Medulla oblongata (tissue), 1 donor: ENCODE measurements at regions not wholly inside any gene's neighbourhood (a gene's known extent, or its start where the extent isn't known, plus 50 kb on each side); places are given as distances from the start of the nearest gene placed in this dataset.
"Not testable (repeated sequence)": the region's sequence is repeated elsewhere in the genome, so short reads cannot be mapped to it uniquely, and the experiment has no call there.

Experiments used
- DNase-seq: peaks from one replicate; pipeline ENCODE4 v3.0.0-alpha.2; 2015; ENCODE audit errors: extremely low spot score

DNA sequence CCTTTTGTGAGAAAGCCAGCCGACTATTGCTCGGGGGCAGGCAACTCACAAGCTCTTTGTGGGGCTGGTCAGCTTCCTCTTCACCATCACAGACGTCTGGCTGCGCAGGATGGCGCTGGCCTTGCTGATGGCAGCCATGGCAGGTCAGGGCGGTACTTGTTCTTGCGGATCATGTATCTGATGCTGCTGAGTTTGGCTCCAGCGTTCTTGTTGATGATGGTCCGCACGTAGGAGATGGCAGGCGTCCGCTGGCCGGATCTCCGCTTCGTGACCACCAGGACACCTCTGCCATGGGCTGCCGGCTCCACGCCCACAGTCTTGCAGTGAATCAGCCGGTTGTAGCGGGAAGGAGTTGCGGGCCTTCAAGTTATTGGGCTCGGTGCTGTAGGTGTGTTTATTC is 67.9 kb upstream of the SLC7A14 start:
- no peak for DNase-seq

DNA sequence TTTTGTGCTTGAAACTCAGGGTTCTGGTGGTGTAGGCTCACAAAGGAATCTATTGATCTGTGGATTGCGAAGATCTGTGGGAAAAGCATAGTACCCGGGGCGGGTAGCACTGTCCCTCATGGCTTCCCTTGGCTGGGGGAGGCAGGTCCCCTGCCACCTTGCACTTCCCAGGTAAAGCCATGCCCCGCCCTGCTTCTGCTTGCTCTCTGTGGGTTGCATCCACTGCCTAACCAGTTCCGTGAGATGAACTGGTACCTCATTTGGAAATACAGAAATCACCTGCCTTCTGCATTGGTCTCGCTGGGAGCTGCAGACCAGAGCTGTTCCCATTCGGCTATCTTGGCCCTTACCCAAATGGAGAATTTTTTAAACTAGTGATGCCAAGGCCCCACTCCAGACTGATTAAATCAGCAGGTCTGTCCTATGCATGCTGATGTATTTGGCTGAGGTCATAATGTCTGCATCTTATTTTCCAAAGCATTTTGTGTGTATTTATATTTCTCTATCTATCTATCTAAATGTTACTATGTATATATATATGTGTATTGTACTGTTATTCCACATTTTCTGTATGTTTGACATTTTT is 65.5 kb upstream of the SLC7A14 start:
- DNase-seq = no peak

DNA sequence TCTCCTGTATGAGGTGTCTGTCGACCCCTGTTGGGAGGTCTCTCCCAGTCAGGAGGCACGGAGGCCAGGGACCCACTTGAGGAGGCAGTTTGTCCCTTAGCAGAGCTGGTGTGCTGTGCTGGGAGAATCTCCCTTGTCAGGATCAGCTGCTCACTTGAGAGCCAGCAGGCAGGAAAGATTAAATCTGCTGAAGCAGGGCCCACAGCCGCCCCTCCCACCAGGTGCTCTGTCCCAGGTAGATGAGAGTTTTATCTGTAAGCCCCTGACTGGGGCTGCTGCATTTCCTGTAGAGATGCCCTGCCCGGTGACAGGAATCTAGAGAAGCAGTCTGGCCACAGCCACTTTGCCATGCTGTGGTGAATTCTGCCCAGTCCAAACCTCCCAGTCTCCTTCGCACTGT is 64.7 kb upstream of the SLC7A14 start:
- DNase-seq = not testable (repeated sequence)

DNA sequence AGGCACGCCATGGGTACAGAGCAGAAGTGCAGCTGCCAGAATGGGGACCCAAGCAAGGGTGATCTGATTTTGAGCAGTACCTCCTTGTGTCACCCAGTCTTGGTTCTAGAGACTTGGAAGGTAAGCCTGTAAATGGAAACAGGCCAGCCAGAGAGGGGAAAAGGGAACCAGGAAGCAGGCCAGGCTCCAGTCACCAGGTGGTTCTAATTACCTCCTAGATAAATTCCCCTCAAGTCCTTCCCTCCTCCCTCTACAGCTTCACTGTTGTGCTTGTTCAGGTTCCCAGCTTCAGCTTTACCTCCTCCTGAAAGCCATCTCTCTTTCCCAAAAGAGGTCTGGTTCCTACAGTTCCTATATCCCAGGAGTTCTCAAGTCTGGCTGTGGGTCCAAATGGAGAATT is 58.8 kb upstream of the SLC7A14 start:
- DNase-seq = no peak

DNA sequence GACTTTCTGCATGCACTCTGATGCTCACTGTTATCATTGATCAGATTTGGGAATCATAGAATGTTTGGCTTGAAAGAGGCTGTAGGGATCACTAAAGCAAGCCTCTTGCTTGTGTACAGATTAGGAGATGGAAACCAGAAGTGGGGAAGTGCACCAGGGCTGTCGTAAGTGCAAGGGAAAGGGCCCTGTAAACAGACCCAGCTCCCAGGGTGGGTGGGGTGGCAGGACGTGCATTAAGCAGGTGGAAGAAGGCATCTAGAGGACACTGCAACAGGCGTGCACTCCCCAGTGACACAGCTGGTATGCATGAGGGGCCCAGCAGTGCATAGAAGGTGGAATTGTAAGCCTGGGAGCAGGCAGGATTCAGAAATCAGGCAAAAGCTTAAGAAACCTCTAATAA is 58.0 kb upstream of the SLC7A14 start:
- DNase-seq = no peak

DNA sequence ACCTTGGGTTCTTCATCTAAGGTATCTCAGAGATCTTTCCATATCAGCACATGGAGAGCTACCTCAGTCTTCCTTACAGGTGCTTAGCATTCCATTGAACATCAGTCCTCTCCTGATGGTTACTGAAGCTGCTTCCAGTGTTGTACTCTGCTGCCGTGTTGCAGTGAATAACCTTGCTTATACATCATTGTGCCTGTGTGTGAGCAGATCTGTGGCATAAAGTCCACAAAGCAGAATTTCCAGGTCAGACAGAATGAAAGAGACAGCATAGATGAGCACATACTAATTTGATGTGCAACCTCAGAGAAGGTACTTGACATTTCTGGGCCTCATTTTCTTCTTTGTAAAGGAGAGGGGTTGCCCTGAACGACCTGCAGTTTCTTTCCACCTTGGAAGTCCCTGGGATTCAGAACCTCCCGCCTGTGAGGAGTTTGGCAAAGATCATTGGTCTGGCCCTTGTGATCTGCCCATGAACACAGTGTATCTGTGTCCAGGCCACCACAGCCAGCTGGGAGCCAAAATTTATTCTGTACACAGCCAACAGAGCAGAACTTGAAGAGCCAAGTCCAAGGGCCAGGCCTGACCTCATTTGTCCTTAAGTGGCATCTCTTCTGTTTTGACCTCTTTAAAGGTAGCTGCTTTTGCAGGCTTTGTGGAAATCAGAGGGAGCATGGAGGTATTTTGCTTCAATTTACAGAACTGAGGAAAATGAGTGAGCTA is 57.2 kb upstream of the SLC7A14 start:
- DNase-seq = peak; percentile 92

DNA sequence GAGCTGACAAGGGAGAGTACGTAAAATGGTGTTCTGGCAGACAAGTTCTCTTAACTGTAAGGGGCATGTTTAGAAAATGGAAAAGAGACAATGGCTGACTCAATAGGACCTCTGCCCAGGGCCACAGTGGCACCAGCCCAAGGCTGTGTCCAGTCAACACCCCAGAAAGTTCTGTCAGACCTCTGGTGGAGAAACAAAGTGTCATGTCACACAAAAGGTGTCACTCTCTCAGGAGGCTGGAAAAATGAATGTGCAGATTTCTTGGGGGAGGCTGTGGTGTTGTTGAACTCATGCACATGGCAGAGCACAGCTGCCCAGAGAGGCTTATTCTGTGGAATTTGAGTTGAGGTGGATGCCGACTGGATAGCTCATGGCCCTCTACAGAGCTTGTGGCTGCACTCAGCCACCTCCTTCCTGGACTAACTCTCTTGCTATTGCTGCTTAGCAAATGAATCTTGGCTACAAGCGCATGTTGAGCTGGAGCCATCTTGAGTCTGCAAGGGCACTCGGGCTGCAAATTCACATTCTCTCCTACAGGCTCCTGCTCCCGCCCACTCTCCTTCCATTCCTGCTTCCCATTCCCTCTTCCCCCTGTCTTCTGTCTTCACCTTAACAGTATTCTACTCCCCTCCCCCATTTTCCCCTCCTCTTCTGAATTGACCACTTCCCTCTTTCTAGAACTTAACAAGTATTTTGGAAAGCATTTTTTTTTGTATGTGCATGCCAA is 55.8 kb upstream of the SLC7A14 start:
- no peak for DNase-seq

DNA sequence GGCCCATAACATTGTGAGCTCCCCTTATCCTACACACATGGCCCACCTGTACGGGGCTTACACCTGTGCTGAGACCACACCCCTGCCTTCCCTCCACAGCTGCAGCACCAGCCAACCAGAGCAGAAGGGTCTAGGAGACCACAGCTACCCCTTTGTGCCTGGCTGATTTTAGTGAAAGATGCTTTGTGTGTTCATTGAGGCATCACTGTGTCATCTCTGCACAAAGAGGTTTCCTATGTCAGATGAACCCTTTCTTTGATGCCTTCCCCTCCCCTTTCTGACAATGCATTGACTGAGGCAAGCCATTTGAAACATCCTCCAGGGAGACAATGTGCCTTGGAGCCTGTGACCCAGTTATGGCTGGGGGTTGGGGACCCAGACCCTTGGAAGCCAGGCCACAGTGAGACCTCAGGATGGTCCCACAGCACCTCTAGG is 54.9 kb upstream of the SLC7A14 start:
- DNase-seq = peak; percentile 94

DNA sequence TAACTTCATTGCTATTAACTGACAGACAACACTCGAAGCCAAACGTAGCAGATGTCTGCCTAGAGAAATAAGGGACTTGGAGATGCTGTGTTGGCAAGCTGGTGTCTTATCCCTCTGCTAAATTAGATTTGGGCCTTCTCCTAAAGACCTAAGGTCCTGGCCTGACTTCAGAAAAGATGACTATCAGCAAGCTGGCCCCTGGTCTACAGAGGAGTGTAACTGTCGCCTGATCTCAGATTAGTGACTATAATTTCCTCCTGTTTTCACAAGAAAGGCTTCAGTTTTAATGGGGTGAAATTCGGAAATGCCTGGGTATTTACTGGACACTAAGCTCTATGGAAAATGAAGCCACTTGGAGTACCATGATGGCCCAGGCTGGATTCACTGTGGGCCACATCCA is 53.1 kb upstream of the SLC7A14 start:
- DNase-seq = no peak

DNA sequence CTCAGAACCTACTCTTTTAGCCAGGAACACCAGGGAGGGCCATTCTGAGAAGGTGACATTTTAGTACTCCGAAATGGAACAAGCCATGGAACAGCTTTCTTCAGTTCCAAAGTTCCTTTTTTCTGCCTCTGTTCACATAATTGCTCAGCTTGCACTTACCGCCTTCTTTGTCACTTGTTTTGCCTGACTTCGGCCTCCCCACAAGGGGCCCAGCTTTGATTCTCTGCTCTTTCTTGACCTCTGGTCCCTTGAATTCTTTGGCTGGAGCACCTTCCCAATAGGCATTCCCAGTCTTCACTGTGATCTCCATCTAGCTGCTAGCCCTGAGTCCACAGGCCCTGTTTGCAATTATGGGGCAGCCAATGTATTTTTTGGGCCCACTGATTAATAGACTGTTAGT is 51.4 kb upstream of the SLC7A14 start:
- no peak for DNase-seq

DNA sequence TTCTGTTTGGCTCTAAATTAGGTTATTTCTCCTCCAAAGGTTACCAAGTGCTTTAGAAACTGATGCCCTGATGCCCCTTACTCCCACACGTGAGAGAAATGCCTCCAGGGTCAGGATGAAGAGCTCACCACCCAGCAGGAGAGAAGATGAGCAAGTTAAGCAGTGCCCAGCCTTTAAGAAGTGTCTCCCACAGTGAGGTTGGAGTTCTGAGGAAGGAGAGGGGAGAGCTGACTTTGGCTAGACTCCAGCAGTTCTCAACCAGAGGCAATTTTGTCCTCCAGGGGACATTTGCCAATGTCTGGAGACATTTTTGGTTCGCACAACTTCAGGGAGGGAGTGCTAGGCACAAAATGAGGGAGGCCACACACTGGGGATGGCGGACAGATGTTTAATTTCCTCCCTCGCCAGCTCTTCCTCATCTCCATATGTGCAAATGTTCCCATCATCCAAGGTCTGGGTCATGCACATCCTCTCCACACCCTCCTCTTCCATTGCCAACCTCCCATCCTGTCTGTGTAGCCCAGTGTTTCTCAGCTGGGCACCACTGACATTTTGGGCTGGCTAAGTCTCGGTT is 50.6 kb upstream of the SLC7A14 start:
- no peak for DNase-seq
